Smooth muscle cell (in vitro differentiated cells): ENCODE measurements at regions not wholly inside any gene's neighbourhood (a gene's known extent, or its start where the extent isn't known, plus 50 kb on each side); places are given as distances from the start of the nearest gene placed in this dataset.

Source experiments
- DNase-seq: peaks from one replicate; lab custom pipeline; 2025; ENCODE audit not compliant: unreplicated experiment; lab: John Stamatoyannopoulos, UW
- H2AFZ ChIP-seq: fragments of 200-600 bp; sonication (generic); 2 replicates; pipeline ENCODE4 v1.6.0; 2016; ENCODE audit warnings: antibody characterized with exemption, low read depth, mild to moderate bottlenecking
- H3F3A ChIP-seq: fragments of 200-600 bp; sonication (generic); 2 replicates; pipeline ENCODE4 v1.6.0; 2017; ENCODE audit warnings: antibody characterized with exemption, low read depth
- H3K27ac ChIP-seq: fragments of 200-600 bp; sonication (generic); 2 replicates; pipeline ENCODE4 v1.5.1; 2016; ENCODE audit warnings: low read depth, mild to moderate bottlenecking
- H3K27me3 ChIP-seq: fragments of 200-600 bp; sonication (generic); 2 replicates; pipeline ENCODE4 v1.6.1; 2016; ENCODE audit warnings: low read depth, mild to moderate bottlenecking
- H3K36me3 ChIP-seq: fragments of 200-600 bp; sonication (generic); 2 replicates; pipeline ENCODE4 v1.5.1; 2016; ENCODE audit warnings: low read depth
- H3K4me1 ChIP-seq: fragments of 200-600 bp; sonication (generic); 2 replicates; pipeline ENCODE4 v1.5.1; 2016; ENCODE audit warnings: low read depth
- H3K4me2 ChIP-seq: fragments of 200-600 bp; sonication (generic); 2 replicates; pipeline ENCODE4 v1.6.0; 2016; ENCODE audit warnings: mild to moderate bottlenecking
- H3K4me3 ChIP-seq: fragments of 200-600 bp; sonication (generic); 2 replicates; pipeline ENCODE4 v1.5.1; 2016; ENCODE audit warnings: mild to moderate bottlenecking
- H3K79me2 ChIP-seq: fragments of 200-600 bp; sonication (generic); 2 replicates; pipeline ENCODE4 v1.6.0; 2016; ENCODE audit warnings: low read depth, mild to moderate bottlenecking
- H3K9ac ChIP-seq: fragments of 200-600 bp; sonication (generic); 2 replicates; pipeline ENCODE4 v1.6.0; 2016; ENCODE audit warnings: low read depth
- H3K9me3 ChIP-seq: fragments of 200-600 bp; sonication (generic); replicated peaks from 2 replicates; pipeline ENCODE4 v1.5.1; 2016; ENCODE audit warnings: low read depth
- H4K20me1 ChIP-seq: fragments of 200-600 bp; sonication (generic); 2 replicates; pipeline ENCODE4 v1.6.0; 2016; ENCODE audit warnings: low read depth
- WGBS: methylation state at CpG from one replicate; pipeline ENCODE4 v1.1.7; 2016; ENCODE audit warnings: low lambda C conversion rate; 5-methylcytosine and 5-hydroxymethylcytosine counted together
- TF ChIP-seq, protein P1 (sequence below): fragments of 200-600 bp; sonication (generic); IDR thresholded peaks from 2 replicates; pipeline ENCODE4 v1.5.1; 2017; ENCODE audit warnings: borderline replicate concordance, mild to moderate bottlenecking, antibody characterized with exemption; ENCODE audit not compliant: insufficient read depth, poor library complexity, severe bottlenecking

DNA sequence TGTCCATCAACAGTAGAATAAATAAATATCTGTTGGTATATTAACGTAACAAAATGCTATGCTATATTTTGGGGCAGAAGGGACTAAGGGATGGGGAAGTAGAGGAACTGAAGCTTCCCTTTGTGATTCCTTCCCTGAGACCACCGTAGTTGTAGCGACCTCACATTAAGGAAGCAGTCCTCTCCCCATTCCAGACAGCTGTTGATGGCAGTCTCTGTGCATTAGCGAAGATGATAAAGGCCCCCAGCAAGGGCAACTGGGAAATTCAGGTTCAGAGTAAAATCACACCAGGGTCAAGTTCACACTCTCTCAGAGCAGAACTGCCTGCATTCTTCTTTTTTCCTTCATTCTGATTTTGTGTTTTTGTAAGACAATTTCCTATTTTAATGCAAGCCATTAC lies 259.0 kb downstream of the MEX3B start:
- Histone ChIP-seq H3K9me3 (no peaks in the 10 kb centered on the region), H3K27ac (no peak overlapping the region), H3K4me3 (no peak overlapping the region), H3K4me1 (peaks cover 4% of the 10 kb centered on the region), H3K9ac (no peak overlapping the region), H3K4me2 (no peak overlapping the region), H3F3A (no peaks in the 10 kb centered on the region), H3K27me3 (no peaks in the 10 kb centered on the region), H4K20me1 (peaks cover 32% of the 10 kb centered on the region), H3K79me2 (no peaks in the 10 kb centered on the region), H3K36me3 (peaks cover 3% of the 10 kb centered on the region), H2AFZ (no peak overlapping the region)
- WGBS = 78% methylated on average over 4 of the region's 4 CpGs
- TF ChIP-seq, protein P1, sequence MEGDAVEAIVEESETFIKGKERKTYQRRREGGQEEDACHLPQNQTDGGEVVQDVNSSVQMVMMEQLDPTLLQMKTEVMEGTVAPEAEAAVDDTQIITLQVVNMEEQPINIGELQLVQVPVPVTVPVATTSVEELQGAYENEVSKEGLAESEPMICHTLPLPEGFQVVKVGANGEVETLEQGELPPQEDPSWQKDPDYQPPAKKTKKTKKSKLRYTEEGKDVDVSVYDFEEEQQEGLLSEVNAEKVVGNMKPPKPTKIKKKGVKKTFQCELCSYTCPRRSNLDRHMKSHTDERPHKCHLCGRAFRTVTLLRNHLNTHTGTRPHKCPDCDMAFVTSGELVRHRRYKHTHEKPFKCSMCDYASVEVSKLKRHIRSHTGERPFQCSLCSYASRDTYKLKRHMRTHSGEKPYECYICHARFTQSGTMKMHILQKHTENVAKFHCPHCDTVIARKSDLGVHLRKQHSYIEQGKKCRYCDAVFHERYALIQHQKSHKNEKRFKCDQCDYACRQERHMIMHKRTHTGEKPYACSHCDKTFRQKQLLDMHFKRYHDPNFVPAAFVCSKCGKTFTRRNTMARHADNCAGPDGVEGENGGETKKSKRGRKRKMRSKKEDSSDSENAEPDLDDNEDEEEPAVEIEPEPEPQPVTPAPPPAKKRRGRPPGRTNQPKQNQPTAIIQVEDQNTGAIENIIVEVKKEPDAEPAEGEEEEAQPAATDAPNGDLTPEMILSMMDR = no peak
- no peak for DNase-seq

DNA sequence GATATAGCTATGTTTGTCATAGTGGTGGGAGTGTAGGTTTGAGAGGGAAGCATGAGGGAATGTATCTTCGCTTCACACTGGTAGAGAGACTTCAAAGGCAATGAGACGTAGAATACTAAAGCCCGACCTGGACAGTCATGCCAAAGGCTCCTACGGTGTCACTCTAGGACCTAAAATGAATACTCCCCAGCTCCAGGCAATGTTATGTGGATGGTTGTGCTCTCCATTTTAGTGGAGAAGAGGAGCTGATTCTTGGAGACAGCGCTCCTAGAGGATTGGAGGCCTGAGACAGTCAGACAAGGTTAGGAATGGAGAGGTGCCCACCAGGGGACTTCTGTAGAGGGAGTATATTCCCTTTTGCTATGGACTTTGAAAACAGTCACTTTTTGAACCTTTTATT lies 260.1 kb downstream of the MEX3B start:
- Histone ChIP-seq H3K4me2 (no peak overlapping the region), H3K27ac (no peak overlapping the region), H3K9ac (no peak overlapping the region), H3K27me3 (no peaks in the 10 kb centered on the region), H3K9me3 (no peaks in the 10 kb centered on the region), H3K79me2 (peaks cover 3% of the 10 kb centered on the region), H3K4me3 (no peak overlapping the region), H4K20me1 (peaks cover 27% of the 10 kb centered on the region), H3K4me1 (peaks cover 4% of the 10 kb centered on the region), H3F3A (no peaks in the 10 kb centered on the region), H3K36me3 (peaks cover 3% of the 10 kb centered on the region), H2AFZ (no peak overlapping the region)
- TF ChIP-seq, protein P1 = no peak
- WGBS = 84% methylated on average over 5 of the region's 5 CpGs
- DNase-seq = no peak

DNA sequence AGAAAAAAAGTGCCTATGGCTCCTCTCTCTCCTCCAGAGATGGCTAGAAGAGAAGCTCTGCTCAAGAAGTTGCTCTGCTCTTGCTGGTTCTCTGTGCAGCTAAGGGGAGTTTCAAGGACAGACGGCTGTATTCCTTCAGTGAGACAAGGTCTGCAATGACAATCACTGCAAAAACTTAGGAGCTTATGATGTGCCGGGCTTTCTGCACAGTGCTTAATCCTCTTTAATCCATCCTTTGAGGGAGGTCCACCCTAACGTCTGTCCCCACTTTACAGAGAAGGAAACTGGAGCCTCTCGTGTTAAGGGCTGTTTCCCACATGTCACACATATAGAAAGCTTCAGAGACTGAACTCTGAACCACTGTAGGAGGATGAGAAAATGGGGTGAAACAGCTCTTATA lies 260.6 kb downstream of the MEX3B start:
- Histone ChIP-seq H3K36me3 (peaks cover 3% of the 10 kb centered on the region), H3K4me3 (no peak overlapping the region), H3K4me1 (peaks cover 4% of the 10 kb centered on the region), H3K4me2 (peak overlapping the region; percentile 15), H4K20me1 (peaks cover 27% of the 10 kb centered on the region), H3K9me3 (no peaks in the 10 kb centered on the region), H2AFZ (no peak overlapping the region), H3K27me3 (no peaks in the 10 kb centered on the region), H3K27ac (no peak overlapping the region), H3F3A (no peaks in the 10 kb centered on the region), H3K9ac (no peak overlapping the region), H3K79me2 (peaks cover 3% of the 10 kb centered on the region)
- no peak for DNase-seq
- WGBS = 6% methylated on average over 4 of the region's 4 CpGs
- TF ChIP-seq, protein P1 = no peak

DNA sequence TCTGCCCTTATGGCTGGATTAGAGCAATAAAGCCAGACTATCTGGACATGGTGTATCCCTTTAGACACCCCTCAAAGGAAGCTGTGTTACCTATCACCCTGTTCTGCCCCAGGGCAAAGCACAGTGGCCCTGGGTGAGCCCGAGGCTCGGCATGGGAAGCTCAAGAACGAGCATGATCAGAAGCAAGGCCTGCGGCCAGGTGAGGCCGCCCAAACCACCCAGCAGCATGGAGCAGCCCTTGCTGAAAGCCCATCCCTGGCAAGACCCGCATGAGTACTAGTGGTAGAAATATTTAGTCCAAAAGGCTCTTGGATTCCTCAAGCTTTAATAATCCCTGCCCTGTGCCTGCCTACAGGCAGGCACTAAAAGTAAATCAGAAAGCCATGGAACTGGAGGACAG lies 261.1 kb downstream of the MEX3B start:
- H3K79me2 ChIP-seq = peaks cover 3% of the 10 kb centered on the region
- H3K27me3 ChIP-seq = no peaks in the 10 kb centered on the region
- TF ChIP-seq, protein P1 = no peak
- WGBS = 91% methylated on average over 6 of the region's 6 CpGs
- H3K4me3 ChIP-seq = no peak overlapping the region
- peaks cover 3% of the 10 kb centered on the region for H3K36me3 ChIP-seq
- H3K4me1 ChIP-seq = peaks cover 4% of the 10 kb centered on the region
- DNase-seq = no peak
- H4K20me1 ChIP-seq = peaks cover 27% of the 10 kb centered on the region
- no peaks in the 10 kb centered on the region for H3K9me3 ChIP-seq
- no peak overlapping the region for H3K27ac ChIP-seq
- H3F3A ChIP-seq = no peaks in the 10 kb centered on the region
- H3K9ac ChIP-seq = no peak overlapping the region
- H3K4me2 ChIP-seq = peak overlapping the region; percentile 15
- H2AFZ ChIP-seq = no peak overlapping the region
